ENCODE measurements at regions not wholly inside any gene's neighbourhood (a gene's known extent, or its start where the extent isn't known, plus 50 kb on each side); places are given as distances from the start of the nearest gene placed in this dataset.
"Not testable (repeated sequence)": the region's sequence is repeated elsewhere in the genome, so short reads cannot be mapped to it uniquely, and the experiment has no call there.

DNA sequence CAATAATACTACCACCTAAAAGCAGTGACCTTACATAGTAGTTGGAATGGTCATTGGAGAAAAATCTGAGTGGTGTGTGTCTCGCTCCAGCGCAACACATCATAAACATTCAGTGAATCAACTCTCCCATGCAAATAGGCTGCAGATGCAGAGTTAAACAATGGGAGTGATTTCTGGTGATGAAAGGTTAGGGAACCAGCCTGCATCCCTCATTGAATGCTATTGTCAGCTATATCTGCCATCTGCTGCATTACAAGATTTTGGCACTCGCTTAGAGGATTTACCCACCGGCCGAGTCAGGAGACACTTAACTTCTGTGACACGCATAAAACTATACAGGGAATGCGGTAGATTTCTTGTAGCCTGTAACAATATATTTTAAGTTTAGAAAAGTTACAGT is 900.9 kb downstream of the FLRT2 start:
- no peak for DNase-seq

DNA sequence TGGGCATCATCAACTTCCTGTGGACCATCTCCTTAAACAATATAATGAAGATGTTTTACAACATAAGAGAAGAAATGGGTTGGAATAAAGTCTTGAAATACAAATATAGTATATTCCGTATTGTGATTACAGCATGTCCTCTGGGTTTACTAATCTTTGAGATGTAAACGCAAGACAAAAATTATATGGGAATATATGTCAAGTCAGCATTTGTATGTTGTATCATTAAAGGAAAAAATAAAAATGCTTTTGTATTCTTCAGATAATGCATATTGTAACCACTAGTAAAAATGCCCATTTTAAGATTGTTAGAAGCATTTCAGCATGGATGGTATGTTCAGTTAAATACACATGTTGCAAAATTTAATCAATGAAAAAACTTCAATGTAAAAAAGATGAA is 893.3 kb downstream of the FLRT2 start:
- no peak for DNase-seq

DNA sequence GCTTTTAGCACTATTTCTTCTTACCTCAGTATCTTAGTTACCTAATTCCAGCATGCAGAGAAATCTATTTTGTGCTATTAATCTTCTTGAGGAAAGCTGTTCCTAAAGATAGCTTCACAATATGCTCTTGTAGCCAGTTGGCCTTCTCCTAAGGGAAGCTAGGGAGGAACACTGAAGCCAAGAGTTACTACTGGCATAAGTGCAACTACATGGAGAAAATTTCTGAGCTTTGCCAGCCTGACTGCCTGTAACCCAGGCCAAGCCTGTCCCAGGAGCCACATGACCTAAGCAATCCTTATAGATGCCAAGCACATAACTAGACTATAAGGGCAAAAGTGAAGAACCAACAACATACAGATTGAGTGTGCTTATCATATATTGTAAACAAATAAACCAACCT is 890.2 kb downstream of the FLRT2 start:
- DNase-seq, result no peak

DNA sequence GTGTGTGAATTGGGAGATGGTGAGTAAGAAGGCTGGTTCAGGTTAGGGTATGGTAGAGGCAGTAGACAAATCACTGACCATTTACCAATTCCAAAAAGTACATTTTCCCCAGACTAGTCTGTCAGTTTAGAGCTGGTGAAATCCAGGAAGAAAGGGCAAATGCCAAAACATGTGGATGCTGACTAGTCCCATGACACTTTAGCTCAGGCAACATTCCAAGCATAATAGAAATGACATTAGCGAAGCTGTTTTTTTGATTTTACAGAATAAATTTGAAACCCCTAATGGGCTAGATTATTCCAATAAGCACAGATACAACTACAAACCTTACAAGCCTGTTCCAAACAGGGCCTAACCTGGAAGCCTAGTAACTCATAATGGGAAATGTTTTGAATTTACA is 884.2 kb downstream of the FLRT2 start:
- no peak for DNase-seq

DNA sequence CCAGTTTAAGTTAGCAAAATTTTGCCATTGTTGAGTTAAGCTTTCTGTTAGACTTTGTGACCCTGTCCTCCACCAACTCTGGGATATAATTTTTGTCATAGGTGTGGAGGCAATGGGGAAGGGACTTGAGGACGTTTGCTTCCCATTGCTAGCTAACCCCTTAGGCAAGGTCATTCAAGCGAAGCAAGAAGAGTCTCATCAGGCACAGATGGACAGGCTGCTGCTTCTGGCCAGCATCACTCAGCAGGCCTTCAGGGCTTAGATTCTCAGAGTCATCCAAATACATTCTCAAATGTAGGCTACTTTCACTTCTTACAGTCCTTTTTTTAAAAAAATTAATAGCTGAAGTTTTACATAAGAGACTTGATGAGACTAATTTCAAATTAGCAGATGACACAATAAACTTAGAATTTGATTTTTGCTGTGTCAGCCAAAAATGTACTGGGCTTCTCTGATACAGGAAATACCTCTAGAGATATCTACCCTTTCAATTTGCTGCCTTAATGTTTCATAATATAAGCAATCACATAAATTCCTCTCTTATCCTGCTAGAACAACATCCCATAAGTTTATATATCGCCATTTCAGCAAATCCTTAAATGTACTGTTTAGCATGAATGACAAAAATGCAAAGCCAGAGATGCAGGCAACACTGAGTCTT is 875.2 kb downstream of the FLRT2 start:
- DNase-seq, result no peak

DNA sequence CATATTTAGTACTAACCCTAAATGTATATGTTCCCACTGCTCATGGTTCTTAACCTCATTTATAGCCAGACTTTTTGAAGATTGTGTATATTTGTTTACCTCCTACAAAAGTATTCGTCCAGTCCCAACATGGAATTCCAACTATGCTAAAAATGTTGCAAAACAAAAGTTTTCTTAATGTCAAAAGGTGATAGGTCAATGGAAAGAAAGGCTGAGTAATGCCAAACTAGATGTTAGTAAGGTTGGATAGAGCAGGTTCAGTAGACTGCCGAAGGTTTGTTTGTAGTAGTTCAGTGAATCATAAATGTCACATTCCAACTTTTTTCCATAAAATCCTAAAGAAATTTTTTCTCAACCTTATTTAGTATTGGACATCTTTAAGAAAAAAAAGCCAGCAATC is 874.5 kb downstream of the FLRT2 start:
- DNase-seq, result no peak

DNA sequence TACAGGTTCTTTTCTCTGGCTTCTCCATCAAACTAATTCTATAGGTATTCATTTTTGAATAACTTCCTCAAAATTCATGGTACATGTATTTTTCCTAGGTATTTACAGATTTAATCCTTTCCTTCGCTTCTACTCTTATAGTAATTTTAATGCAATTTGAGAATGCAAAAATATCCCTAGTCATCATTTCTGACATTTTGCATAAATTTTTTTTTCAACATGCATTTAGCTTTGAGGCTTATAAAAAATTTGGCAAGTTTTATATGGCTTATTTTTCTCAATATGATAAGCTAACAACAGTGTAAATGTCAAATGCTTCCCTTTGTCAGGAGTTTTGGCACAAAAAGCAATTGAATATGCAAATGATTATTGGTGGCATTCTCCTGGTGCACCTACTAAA is 872.6 kb downstream of the FLRT2 start:
- no peak for DNase-seq

DNA sequence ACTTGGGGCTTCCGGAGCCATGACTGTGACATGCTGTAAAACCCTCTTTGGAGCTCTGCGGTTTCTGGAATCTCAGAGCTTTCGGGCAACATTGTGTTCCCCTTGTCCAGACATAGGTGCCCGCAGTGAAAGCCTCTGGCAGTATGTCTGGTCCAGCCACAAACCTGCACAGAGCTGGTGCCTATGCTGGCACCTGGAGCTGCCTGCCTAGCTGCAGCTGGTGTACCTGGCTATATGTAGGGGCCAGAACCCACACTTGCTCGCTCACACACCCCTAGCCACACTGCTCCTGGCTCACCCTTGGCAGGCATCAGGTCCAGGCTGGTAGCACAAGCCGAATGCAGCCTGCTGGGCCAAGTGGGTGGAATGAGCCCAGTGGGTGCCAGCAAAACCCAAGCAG is 861.1 kb downstream of the FLRT2 start:
- DNase-seq, result no peak

DNA sequence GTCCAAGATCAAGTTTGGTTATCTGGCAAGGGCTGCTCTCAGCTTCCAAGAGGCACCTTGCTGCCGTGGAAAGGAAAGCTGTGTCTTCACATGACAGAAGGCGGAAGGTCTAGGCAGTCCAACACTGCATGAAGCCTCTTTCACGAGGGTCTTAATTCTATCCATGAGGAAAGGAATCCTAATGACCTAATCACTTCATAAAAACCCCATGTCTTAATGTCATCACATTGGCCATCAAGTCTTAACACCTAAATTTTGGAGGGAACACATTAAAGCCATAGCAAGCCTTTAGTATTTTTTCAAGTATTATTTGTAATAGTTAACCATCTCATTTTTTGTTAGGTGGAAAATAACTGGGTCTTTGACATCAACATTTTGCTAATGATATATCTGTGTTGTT is 858.3 kb downstream of the FLRT2 start:
- no peak for DNase-seq

DNA sequence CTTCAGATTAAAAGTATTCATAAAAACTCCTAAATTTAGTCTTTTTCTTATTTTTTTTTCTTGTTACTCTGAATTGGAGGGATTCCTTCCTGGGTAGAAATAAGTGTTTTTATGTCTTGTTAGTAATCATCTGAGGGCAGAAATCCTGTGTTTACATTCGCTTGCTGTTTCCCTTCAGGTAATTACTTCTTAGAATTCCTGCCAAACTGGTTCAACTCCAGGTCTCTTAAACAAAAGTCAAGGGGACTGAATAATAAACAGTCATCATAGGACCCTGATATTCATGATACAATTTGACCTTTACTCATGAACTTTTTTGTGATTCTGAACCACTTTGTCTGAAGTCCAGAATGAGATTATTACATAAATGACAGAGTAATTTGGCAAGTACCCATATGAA is 843.9 kb downstream of the FLRT2 start:
- DNase-seq, result no peak

DNA sequence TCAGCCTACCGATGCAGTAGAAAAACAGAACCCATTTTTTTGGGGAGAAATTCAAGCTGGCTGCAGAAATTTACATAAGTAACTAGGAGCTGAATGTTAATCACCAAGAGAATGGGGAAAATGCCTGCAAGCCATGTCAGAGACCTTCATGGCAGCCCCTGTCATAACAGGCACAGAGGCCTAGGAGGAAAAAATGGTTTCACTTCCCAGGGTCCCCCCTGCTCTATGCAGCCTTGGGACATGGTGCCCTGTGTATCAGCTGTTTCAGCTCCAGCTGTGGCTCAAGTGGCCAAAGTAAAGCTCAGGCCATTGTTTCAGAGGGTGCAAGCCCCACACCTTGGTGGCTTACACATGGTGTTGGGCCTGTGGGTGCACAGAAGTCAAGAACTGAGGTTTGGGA is 842.5 kb downstream of the FLRT2 start:
- no peak for DNase-seq

DNA sequence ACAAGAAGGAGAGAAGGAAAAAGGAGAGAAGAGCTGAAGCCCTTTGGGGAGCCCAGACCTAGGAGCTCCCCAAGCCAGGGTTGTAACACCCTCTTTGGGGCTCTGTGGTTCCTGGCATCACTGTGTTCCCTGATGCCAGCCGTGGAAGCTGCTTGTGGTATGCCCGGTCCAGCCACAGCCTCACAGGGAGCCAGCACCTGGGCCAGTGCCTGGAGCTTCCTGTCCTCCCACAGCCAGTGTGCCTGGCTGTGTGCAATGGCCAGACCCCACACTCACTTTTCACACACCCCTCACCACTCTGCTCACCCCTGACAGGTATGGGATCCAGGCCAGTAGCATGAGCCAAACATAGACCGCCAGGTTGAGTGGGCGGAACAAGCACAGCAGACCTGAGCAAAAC is 834.7 kb downstream of the FLRT2 start:
- DNase-seq, result no peak

DNA sequence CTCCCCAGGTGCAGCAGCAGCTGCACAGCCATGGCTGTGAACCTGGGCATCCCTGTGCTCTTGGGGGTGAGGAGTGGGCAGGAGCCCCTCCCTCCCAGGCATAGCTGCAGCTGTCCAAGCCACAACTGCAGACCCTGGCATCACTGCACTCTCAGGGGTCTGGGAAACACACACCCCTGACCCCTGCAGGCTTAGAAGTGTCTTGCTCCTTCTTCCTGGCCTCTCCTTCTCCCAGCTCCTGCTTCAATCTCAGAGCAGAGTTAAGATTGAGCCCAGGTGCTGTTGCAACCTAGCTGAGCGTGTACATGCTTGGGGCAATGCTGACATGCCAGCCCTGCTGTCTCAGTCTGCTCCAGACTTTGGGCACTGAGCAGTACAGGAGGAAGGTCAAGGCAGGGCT is 833.6 kb downstream of the FLRT2 start:
- DNase-seq, result no peak

DNA sequence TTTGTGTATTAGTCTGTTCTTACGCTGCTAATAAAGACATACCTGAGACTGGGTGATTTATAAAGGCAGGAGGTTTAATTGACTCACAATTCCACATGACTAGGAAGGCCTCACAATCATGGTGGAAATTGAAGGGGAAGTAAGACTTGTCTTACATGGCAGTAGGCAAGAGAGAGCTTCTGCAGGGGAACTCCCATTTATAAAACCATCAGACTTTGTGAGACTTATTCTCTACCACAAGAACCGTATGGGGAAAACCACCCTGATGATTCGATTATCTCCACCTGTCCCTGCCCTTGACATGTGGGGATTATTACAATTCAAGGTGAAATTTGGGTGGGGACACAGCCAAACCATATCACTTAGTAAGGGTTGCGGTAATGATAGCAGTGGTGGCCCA is 833.1 kb downstream of the FLRT2 start:
- DNase-seq, result no peak

DNA sequence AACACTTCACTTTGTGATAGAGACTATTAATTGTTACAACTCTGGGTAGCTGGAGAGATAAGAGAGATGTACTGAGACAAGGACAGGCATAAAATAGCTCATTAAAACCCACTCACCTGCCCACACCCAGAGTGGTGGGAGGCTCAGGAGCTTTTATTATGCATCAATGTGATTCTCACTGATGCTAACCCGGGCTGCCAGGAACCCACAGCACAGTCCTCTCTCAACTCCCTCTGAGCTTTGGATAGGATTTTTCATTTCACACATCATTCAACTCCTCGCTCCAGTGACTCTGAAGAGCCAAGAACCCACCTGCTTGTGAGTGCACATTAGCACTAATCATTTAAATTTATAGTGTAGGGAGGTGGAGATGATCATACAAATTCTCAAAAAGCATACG is 827.9 kb downstream of the FLRT2 start:
- DNase-seq, result no peak

DNA sequence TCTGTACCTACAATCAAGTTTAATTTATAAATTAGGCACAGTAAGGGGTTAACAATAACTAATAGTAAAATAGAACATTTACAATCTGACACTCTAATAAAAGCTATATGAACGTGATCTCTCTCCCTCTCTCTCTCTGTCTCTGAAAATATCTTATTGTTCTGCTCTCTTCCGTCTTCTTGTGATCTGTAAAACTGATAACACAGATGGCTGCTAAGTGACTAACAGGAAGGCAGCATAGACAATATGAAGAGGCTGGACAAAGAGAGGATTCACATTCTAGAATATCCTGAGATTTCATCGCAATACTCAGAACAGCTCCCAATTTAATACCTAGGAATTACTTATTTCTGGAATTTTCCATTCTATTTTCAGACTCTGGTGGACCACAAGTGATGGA is 827.2 kb downstream of the FLRT2 start:
- DNase-seq, result no peak

DNA sequence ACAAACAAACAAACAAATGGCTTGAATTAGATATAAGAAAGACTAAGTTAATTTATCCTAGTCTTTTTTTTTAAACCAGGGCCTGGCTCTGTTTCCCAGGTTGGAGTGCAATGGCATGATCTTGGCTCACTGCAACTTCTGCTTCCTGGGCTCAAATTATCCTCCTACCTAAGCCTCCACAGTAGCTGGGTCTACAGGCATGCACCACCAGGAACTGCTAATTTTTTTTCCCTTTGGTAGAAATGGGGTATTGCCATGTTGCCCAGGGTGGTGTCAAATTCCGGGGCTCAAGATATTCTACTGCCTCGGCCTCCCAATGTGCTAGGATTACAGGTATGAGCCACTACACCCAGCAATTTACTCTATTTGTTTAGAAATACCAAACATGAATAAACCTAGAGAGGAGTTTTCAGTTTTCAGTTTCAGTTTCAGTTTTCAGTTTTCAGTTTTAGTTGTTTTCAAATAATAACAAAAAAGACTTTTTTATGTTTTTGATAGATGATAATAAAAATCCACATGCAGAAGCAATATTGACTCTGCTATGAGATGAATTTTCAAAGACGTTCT is 817.0 kb downstream of the FLRT2 start:
- DNase-seq, result no peak

DNA sequence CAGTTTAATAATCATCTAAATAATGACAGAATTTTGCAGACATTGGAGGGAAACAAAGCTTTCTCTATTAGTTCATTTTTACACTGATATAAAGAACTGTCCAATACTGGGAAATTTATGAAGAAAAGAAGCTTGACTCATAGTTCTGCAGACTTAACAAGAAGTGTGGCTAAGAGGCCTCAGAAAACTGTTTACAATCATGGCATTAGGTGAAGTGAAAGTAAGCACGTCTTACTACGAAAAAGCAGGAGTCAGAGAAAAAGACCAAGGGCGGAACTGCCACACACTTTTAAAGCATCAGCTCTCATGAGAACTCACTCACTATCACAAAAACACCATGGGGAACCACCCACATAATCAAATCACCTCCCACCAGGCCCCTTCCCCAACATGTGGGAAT is 804.4 kb downstream of the FLRT2 start:
- DNase-seq, result no peak

DNA sequence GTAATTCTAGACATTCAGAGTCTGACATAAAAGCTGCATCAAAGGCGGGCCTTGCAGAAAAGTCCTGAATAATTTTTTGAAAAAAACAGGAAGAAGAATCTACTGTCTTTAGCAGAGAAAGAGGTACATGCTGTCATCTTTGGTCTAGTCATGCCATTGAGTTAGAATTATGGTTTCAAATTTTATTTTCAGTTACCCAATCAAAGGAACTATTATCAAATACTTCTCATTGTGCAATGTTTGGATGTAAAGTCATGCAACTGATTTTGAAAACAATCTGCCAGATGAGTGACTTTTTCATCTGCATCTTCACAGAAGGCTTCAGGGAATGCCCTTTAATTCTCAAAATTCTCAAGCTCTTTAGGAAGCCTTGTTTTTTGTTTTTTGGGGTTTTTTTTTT is 803.5 kb downstream of the FLRT2 start:
- no peak for DNase-seq

DNA sequence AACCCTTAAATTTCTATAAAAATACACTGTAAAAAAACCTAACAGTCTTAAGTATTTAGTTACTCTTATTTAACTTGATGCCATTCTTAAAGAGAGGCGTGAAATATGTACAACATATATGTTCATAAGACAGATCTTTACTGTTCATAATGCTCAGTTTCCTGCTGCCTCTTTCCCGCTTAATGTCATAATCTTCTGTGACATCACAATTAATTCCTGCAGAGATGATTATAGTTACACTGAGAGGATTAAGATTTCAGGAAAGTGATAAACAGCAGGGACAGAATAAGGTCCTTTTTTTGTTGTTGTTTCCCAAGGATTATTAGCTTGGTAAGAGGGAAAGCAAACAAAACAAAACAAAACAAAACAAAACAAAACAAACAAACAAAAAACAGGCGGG is 801.4 kb downstream of the FLRT2 start:
- DNase-seq, result no peak

DNA sequence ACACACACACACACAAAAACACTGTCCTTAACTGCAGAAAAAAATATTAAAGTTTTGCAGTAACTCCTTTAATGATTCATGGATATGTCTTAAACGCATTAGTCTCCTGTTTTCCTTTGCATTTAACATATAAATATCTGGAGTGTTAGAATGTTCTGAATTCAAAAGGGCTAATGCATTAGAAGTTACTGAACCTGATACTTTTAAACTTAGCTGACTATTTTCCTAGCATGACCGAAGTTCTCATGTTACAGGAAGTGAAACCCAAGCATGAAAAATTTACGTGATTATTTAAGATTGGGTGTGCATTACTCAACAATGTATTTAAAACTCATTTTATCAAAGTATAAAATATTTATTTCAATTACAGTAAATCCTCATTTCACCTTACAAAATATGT is 791.2 kb downstream of the FLRT2 start:
- DNase-seq, result no peak

DNA sequence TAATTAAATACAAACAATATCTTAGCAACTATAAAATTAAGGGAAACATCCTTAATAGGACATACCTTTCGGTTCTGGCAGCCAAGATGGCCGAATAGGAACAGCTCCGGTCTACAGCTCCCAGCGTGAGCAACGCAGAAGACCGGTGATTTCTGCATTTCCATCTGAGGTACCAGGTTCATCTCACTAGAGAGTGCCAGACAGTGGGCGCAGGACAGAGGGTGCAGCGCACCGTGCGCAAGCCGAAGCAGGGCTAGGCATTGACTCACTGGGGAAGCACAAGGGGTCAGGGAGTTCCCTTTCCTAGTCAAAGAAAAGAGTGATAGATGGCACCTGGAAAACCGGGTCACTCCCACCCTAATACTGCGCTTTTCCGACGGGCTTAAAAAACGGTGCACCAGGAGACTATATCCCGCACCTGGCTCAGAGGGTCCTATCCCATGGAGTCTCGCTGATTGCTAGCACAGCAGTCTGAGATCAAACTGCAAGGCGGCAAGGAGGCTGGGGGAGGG is 782.3 kb downstream of the FLRT2 start:
- DNase-seq, result not testable (repeated sequence)

DNA sequence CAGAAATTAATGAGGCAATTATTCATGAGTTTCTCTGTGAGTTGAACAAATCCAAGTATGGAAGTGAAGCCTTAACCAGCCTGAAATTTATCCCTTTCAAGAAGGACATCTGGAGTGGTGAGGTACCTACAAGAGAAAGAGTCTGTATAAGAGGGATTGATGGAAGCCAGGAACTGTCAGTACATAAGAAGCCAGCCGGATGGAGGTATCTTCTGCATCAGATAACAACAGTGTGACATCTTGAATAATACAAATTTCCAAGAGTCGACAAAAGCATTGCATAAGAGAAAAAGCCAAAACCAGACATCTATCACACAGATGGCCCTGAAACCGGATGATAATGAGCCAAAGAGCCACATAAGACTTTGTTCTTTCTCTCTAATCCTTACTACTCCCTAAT is 781.2 kb downstream of the FLRT2 start:
- no peak for DNase-seq

DNA sequence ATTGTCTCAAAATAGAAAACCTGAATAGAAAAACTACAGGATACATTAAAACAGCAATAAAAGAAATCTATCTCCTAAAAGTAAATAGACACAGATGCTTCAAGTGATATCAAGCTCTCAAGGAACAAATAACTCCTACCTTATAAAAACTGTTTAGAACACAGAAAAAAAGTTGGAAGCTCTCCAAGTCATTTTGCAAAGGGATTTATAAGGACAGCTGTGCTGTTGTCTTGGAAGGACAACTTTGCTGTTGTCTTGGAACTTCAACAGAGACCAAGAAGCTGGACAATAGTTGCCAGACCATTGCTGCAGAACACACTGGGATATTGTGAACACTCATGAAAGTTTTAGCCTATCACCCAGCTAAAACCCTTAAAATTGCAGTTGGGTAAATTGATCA is 780.7 kb downstream of the FLRT2 start:
- DNase-seq, result no peak

DNA sequence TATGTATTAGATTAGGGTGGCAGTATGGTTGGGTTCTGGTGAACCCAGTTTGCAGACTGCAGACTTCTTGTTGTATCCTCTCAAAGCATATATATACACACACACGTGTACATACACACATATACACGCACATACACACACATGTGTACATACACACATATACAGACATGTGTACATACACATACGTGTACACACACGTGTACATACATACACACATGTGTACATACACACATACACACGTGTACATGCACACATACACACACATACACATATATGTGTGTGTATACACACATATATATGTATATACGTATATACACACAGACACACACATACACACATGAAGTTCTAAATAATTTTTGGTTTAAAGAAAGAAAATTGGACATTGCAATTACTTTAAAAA is 780.2 kb downstream of the FLRT2 start:
- no peak for DNase-seq

Data from NCI-H774 (cell line).